SK-N-MC (cell line): ENCODE measurements at regions not wholly inside any gene's neighbourhood (a gene's known extent, or its start where the extent isn't known, plus 50 kb on each side); places are given as distances from the start of the nearest gene placed in this dataset.

Source experiments
- DNase-seq: peaks from one replicate; pipeline ENCODE4 v3.0.0-alpha.2; 2011; ENCODE audit warnings: low read depth, low spot score
- H3K27ac ChIP-seq: fragments of 200-600 bp; sonication (generic); 2 replicates; pipeline ENCODE4 v1.5.1; 2016; ENCODE audit warnings: mixed run types
- H3K36me3 ChIP-seq: fragments of 200-600 bp; sonication (generic); 2 replicates; pipeline ENCODE4 v1.6.1; 2017; ENCODE audit warnings: antibody characterized with exemption, low read length, mixed read lengths; ENCODE audit not compliant: insufficient read depth
- H3K4me3 ChIP-seq: fragments of 200-600 bp; sonication (generic); 2 replicates; pipeline ENCODE4 v1.5.1; 2016
- H3K9ac ChIP-seq: fragments of 200-600 bp; sonication (generic); 2 replicates; pipeline ENCODE4 v1.8.0; 2017; ENCODE audit warnings: mixed run types, mixed read lengths; ENCODE audit not compliant: insufficient read length
- H3K9me3 ChIP-seq: fragments of 200-600 bp; sonication (generic); 2 replicates; pipeline ENCODE4 v1.6.1; 2017; ENCODE audit warnings: low read depth, mild to moderate bottlenecking, antibody characterized with exemption, low read length, moderate library complexity, mixed read lengths
- EZH2 ChIP-seq: fragments of 200-600 bp; sonication (generic); IDR thresholded peaks from one replicate; pipeline ENCODE4 v1.6.1; 2017; ENCODE audit warnings: antibody characterized with exemption
- FOXP2 ChIP-seq: optimal IDR thresholded peaks from 2 replicates; pipeline ENCODE3; 2011; ENCODE audit warnings: mild to moderate bottlenecking, moderate library complexity; ENCODE audit not compliant: insufficient read depth; ENCODE audit errors: extremely low read length, control extremely low read depth
- POLR2AphosphoS5 ChIP-seq: IDR thresholded peaks from 2 replicates; pipeline ENCODE4 v1.6.1; 2012; ENCODE audit warnings: mild to moderate bottlenecking, low read depth, low read length, borderline replicate concordance

DNA sequence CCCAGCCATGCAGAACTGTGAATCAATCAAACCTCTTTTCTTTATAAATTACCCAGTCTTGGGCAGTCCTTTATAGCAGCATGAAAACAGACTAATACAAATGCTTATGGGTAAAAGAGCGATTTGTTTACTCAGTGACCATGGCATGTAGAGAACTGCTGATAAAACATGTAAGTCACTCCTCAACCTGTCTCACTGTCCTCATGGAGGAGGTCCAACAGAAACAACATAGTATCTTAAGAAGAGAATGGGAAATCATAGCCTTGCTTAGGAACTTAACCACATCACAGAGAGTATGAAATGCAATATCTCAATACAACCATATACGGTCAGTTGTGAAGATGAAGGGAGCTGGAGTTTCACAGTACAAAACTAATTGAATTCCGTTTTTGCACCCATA is 1734.0 kb upstream of the RAG2 start:
- no peak overlapping the region for H3K9ac ChIP-seq
- H3K9me3 ChIP-seq, result no peaks in the 10 kb centered on the region
- H3K27ac ChIP-seq, result no peak overlapping the region
- no peaks in the 10 kb centered on the region for H3K36me3 ChIP-seq
- no peak for TF ChIP-seq EZH2
- no peak for TF ChIP-seq FOXP2
- no peak for TF ChIP-seq POLR2AphosphoS5
- no peak for DNase-seq
- H3K4me3 ChIP-seq, result no peak overlapping the region

DNA sequence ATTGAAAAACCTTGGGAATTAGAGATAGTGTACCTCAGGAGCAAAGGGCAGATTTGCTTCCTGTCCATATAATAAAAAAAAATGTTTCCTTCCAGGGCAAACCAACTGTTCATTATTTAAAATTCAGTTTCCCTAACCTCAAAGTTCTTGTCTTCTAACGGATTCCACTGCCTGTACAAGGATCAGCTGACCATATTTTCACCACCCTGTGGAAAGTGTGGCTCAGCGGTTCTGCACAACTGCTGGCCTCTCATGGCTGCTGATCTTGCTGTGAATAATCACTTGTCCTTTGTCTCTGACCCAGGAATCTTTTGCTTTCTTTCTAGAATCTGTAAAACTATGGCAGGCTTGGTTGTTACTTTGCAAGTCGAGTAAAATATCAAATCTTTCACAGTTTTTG is 1732.5 kb upstream of the RAG2 start:
- Histone ChIP-seq H3K27ac (no peak overlapping the region), H3K4me3 (no peak overlapping the region), H3K36me3 (no peaks in the 10 kb centered on the region), H3K9me3 (no peaks in the 10 kb centered on the region), H3K9ac (no peak overlapping the region)
- DNase-seq, result no peak
- TF ChIP-seq EZH2 (no peak), POLR2AphosphoS5 (no peak), FOXP2 (no peak)

DNA sequence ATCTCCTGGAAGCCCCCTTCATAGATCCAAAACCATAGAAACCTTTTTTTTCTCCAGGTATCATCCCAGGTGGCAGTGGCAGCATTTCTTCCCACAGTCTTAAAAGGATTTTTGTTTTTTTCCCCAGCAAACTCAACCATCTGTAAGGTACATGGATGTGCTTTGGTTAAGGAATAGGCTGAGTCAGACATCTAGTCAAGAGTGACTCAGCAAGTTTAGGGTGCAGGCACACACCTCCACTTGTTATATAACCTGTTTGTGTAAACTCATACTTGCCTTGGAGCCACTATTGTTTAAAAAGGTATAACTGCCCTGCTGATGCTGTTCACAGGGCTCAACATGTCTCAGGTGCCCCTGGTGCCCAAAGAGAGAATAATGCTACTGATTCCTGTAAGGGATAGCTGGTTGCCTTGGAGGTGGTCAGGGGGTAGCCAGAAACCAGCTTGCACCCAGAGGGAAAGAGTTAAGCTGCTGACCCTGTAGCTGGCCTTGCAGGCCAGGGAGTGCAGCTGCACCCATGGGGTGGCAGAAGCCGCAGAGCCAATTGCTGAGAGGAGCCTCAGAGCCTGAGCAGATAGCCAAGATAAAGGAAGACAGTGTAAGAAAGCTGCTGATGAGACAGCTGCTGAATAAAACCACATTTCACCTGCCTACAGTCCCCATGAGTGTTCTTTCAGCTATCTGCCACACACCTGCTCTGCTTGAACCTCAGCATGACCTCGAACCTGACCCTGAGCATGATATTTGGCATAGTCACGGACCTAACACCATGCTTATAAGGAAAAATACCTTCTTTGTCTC is 1726.1 kb upstream of the RAG2 start:
- Histone ChIP-seq H3K27ac (no peak overlapping the region), H3K36me3 (no peaks in the 10 kb centered on the region), H3K9me3 (peaks cover 3% of the 10 kb centered on the region; the same call in 1 of the 2 replicates), H3K4me3 (no peak overlapping the region), H3K9ac (no peak overlapping the region)
- DNase-seq, result no peak
- TF ChIP-seq EZH2 (no peak), FOXP2 (no peak), POLR2AphosphoS5 (no peak)

DNA sequence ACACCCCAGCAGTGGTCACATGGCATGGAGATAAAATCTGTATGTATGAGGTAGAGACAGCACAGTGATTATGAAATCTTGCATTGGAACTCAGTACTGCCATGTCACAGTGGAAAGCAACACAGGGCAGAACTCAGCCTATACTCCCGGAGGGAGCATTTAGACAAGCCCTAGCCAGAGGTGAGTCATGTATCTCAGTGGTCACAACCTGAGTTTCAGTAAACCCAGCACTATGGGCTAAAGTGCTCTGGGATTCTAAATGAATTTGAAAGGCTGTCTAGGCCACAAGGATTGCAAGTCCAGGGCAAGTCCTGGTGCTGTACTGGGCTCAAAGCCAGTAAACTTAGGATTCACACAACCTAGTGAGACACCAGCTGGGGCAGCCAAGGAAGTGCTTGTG is 1717.1 kb upstream of the RAG2 start:
- DNase-seq, result no peak
- Histone ChIP-seq H3K9ac (no peak overlapping the region), H3K27ac (no peak overlapping the region), H3K9me3 (peaks cover 2% of the 10 kb centered on the region; the same call in 1 of the 2 replicates), H3K36me3 (no peaks in the 10 kb centered on the region), H3K4me3 (no peak overlapping the region)
- TF ChIP-seq FOXP2 (no peak), POLR2AphosphoS5 (no peak), EZH2 (no peak)

DNA sequence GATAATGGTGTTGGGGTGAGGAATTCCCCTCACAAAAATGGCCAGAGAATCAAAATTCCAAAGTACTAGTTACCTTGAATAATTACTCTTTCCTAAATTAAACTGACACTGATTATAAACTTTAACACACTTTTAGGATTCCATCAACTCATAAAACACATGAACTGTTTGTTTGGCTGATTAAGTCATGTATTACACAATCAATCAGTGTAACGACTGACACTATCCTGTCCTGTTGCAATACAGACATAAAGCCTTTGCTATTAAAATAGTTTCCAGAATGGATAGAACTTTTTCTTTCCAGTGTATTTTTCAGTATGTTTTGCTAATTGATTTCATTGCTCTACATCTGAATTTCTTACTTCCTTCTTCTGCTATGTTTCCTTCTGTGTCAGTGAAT is 1709.4 kb upstream of the RAG2 start:
- no peak for TF ChIP-seq POLR2AphosphoS5
- no peak for TF ChIP-seq EZH2
- TF ChIP-seq FOXP2, result no peak

DNA sequence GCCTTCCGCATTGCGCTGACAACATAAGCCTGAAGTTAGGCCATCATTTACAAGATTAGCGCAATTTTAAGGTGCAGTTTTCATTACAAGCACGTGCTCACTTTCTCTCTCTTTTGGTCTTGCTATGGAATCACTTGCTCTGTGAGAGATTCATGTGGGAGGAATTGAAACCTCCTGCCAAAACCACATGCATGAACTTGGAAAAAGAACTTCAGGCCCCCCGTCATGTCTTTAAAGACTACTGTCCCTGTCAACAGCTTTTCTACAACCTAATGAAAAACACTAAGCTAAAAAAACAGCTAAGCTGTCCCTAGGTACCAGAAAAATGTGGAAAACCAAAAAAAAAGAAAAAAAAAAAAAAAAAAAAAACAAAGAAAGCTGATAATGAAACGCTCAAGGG is 1707.6 kb upstream of the RAG2 start:
- peak overlapping the region; percentile 14; the same call in 1 of the 2 replicates for H3K4me3 ChIP-seq
- DNase-seq, result peak; percentile 37
- H3K9me3 ChIP-seq, result no peaks in the 10 kb centered on the region
- no peaks in the 10 kb centered on the region for H3K36me3 ChIP-seq
- no peak for TF ChIP-seq POLR2AphosphoS5
- TF ChIP-seq FOXP2, result no peak
- TF ChIP-seq EZH2, result no peak
- H3K9ac ChIP-seq, result no peak overlapping the region
- H3K27ac ChIP-seq, result peak overlapping the region; percentile 72

More for the DNA sequence above, 1709.4 kb upstream of the RAG2 start:
- Histone ChIP-seq H3K27ac (no peak overlapping the region), H3K9me3 (no peaks in the 10 kb centered on the region), H3K36me3 (no peaks in the 10 kb centered on the region), H3K4me3 (no peak overlapping the region), H3K9ac (no peak overlapping the region)
- DNase-seq, result no peak

DNA sequence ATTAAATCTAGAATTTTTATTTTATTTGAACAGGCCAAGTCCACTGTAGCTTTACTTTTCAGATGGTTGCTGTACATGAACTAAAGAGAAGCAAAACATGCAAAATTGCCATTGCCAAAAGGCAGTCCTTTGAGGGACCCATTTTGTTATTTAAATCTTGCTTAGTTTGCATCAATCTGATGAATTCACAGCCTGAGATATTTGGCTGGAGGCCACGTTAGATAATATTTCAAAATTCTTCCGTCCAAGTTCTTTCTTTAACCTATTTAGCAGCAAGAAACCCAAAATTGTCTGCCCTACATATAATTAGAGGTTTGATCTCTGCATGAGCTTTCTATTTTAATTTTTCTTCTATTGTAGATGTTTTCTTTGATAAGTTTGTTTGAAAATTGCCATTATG is 1706.9 kb upstream of the RAG2 start:
- Histone ChIP-seq H3K36me3 (no peaks in the 10 kb centered on the region), H3K27ac (peak overlapping the region; percentile 72; the same call in 1 of the 2 replicates), H3K9ac (no peak overlapping the region), H3K9me3 (no peaks in the 10 kb centered on the region), H3K4me3 (peak overlapping the region; percentile 23; the same call in 1 of the 2 replicates)
- DNase-seq, result peak; percentile 61
- TF ChIP-seq EZH2 (no peak), POLR2AphosphoS5 (no peak), FOXP2 (no peak)

DNA sequence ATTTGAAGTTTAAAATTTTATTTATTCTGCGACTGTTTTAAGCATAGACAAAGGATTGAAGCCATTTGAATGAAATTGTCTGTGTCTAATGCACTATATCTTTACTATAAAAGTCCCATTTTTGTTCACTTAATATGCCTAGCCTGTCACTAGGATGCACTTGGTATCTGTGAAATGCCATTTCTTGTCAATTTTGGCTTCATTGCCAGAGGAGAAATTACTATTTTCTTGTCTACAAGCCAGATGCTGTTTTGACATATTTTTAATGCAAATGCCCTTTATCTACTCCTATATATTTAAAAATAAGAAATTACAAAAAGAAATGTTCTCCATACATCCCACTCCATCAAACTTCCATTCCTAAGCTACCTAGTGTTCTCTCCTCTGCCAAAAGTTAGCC is 1704.5 kb upstream of the RAG2 start:
- no peak overlapping the region for H3K27ac ChIP-seq
- no peak overlapping the region for H3K9ac ChIP-seq
- no peaks in the 10 kb centered on the region for H3K9me3 ChIP-seq
- no peak overlapping the region for H3K4me3 ChIP-seq
- no peak for DNase-seq
- no peak for TF ChIP-seq FOXP2
- TF ChIP-seq EZH2, result no peak
- no peak for TF ChIP-seq POLR2AphosphoS5
- no peaks in the 10 kb centered on the region for H3K36me3 ChIP-seq

DNA sequence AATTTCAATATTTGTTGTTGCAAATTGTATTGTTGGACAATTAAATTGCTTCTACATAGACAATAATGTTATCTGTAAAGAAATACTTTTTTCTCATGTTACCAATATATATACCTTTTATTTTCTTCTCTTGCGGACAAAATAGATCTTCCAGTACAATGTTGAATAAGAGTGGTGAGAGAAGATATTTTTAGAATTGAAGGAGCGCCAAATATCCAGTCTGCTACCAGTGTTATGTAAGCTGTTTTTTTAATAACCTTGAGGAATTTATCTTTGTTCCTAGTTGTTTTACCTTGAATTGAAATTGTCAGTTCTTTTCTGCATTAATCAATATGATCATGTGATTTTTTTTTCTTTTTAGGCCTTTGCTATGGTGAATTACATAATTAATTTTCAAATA is 1702.5 kb upstream of the RAG2 start:
- Histone ChIP-seq H3K36me3 (no peaks in the 10 kb centered on the region), H3K9ac (no peak overlapping the region), H3K27ac (no peak overlapping the region), H3K9me3 (no peaks in the 10 kb centered on the region), H3K4me3 (no peak overlapping the region)
- TF ChIP-seq POLR2AphosphoS5 (no peak), FOXP2 (no peak), EZH2 (no peak)
- DNase-seq, result no peak
